Natural killer cell (primary cell): ENCODE measurements at regions not wholly inside any gene's neighbourhood (a gene's known extent, or its start where the extent isn't known, plus 50 kb on each side); places are given as distances from the start of the nearest gene placed in this dataset.
"Not testable (repeated sequence)": the region's sequence is repeated elsewhere in the genome, so short reads cannot be mapped to it uniquely, and the experiment has no call there.

ENCODE experiments used
- ATAC-seq, 3 donors: fragments of 150-1000 bp in 2 of 3; fragments of 200-7000 bp in 1 of 3; cut with Tn5 transposase; 1 replicate in 1 of 3; 2 replicates in 2 of 3; pipeline ENCODE4 v1.10.0; 2021; ENCODE audit warnings: mild to moderate bottlenecking in 2 of 3, moderate library complexity in 2 of 3
- DNase-seq, 2 donors: peaks; one replicate each; pipeline versions ENCODE4 v3.0.0 to v3.0.0-alpha.2; 2013 to 2021; ENCODE audit warnings: mixed read lengths in 1 of 2
- H3K27ac ChIP-seq: one replicate; pipeline ENCODE4 v1.5.1; 2013; ENCODE audit warnings: mild to moderate bottlenecking, low read length
- H3K27me3 ChIP-seq: one replicate; pipeline ENCODE4 v1.6.1; 2013; ENCODE audit warnings: low read length; ENCODE audit not compliant: control insufficient read depth, insufficient read depth
- H3K36me3 ChIP-seq: one replicate; pipeline ENCODE4 v1.6.1; 2013; ENCODE audit warnings: low read length; ENCODE audit not compliant: control insufficient read depth, insufficient read depth
- H3K4me1 ChIP-seq: one replicate; pipeline ENCODE4 v1.6.1; 2013; ENCODE audit warnings: low read length; ENCODE audit not compliant: control insufficient read depth, insufficient read depth
- H3K4me3 ChIP-seq: one replicate; pipeline ENCODE4 v1.5.1; 2013; ENCODE audit warnings: low read length
- H3K9me3 ChIP-seq: one replicate; pipeline ENCODE4 v1.6.1; 2013; ENCODE audit warnings: low read length; ENCODE audit not compliant: control insufficient read depth, insufficient read depth
- H3K27ac Mint-ChIP-seq, 2 donors: one replicate each; pipeline ENCODE4 v1.8.0; 2022; ENCODE audit warnings: mild to moderate bottlenecking in 2 of 2, mixed read lengths in 2 of 2, moderate library complexity in 1 of 2
- H3K27me3 Mint-ChIP-seq, 2 donors: one replicate each; pipeline ENCODE4 v1.8.0; 2022; ENCODE audit warnings: low read depth in 2 of 2, mixed read lengths in 2 of 2
- H3K36me3 Mint-ChIP-seq: one replicate; pipeline ENCODE4 v1.8.0; 2022; ENCODE audit warnings: mixed read lengths
- H3K4me1 Mint-ChIP-seq, 2 donors: one replicate each; pipeline ENCODE4 v1.8.0; 2022; ENCODE audit warnings: mixed read lengths in 2 of 2
- H3K4me3 Mint-ChIP-seq: one replicate; pipeline ENCODE4 v1.8.0; 2022; ENCODE audit warnings: mild to moderate bottlenecking, moderate library complexity, mixed read lengths
- H3K9me3 Mint-ChIP-seq, 2 donors: one replicate each; pipeline ENCODE4 v1.8.0; 2022; ENCODE audit warnings: mixed read lengths in 2 of 2
- WGBS: methylation state at CpG from one replicate; pipeline ENCODE4 v1.1.7; 2013; ENCODE audit warnings: missing lambda C conversion rate; ENCODE audit not compliant: insufficient coverage; 5-methylcytosine and 5-hydroxymethylcytosine counted together
- intact Hi-C: fragments of 100-400 bp; cut with micrococcal nuclease; formaldehyde crosslinking; loops from one replicate; pipeline ENCODE4 v1.14.2; 2022
- TF ChIP-seq, protein P1 (sequence below): fragments of 200-600 bp; IDR thresholded peaks from one replicate; pipeline ENCODE4 v1.8.0; 2022; ENCODE audit warnings: antibody characterized with exemption

DNA sequence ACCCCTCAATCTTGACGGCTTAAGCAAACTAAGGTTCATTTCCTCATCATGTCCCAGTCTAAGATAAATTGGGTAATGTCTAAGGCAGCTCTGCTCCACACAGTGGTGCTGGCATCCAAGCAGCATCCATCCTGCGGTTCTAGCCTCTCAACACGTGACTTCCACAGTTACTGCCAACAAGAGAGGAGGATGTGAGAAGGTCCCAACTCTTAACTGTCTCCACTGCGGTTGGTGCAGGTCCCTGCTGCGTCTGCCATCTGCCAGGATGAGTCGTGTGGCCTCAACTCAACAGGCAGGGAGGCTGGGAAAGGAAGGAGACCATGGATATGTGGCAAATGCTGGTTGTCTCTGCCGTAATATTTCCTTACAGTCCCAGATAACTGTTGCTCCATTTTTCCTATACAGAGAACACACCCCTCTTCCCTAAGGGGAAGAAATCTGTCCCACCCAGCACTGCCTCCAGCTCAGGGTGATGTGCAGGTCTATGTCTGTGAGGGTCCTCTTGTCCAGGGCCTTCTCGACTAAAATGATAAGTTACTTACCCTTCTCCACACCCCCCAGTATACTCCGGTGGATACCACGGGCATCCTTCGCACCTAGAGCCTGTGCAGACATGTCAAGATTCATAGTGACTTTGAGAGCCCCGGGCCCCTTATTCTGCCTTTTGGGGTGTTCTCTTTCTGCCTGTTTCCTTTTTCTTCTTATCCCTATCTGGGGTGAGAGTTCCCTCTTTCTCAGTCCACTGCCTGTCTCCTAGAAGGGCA, 64.7 kb downstream of the KCNJ18 start:
- Mint-ChIP-seq H3K36me3 (no peaks in the 10 kb centered on the region), H3K9me3 (peaks cover 2 to 3% of the 10 kb centered on the region in 2 donors), H3K27ac (no peak overlapping the region), H3K4me3 (no peak overlapping the region), H3K4me1 (no peaks in the 10 kb centered on the region), H3K27me3 (no peaks in the 10 kb centered on the region)
- DNase-seq = no peak
- ATAC-seq = peak in 1 of 3 donors; percentile 18
- Histone ChIP-seq H3K36me3 (no peaks in the 10 kb centered on the region), H3K27ac (no peak overlapping the region), H3K9me3 (peaks cover 3% of the 10 kb centered on the region), H3K4me3 (no peak overlapping the region), H3K27me3 (no peaks in the 10 kb centered on the region), H3K4me1 (no peaks in the 10 kb centered on the region)
- intact Hi-C loops = no loop called here
- 85% methylated on average over 11 of the region's 12 CpGs for WGBS
- TF ChIP-seq, protein P1, sequence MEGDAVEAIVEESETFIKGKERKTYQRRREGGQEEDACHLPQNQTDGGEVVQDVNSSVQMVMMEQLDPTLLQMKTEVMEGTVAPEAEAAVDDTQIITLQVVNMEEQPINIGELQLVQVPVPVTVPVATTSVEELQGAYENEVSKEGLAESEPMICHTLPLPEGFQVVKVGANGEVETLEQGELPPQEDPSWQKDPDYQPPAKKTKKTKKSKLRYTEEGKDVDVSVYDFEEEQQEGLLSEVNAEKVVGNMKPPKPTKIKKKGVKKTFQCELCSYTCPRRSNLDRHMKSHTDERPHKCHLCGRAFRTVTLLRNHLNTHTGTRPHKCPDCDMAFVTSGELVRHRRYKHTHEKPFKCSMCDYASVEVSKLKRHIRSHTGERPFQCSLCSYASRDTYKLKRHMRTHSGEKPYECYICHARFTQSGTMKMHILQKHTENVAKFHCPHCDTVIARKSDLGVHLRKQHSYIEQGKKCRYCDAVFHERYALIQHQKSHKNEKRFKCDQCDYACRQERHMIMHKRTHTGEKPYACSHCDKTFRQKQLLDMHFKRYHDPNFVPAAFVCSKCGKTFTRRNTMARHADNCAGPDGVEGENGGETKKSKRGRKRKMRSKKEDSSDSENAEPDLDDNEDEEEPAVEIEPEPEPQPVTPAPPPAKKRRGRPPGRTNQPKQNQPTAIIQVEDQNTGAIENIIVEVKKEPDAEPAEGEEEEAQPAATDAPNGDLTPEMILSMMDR = no peak

DNA sequence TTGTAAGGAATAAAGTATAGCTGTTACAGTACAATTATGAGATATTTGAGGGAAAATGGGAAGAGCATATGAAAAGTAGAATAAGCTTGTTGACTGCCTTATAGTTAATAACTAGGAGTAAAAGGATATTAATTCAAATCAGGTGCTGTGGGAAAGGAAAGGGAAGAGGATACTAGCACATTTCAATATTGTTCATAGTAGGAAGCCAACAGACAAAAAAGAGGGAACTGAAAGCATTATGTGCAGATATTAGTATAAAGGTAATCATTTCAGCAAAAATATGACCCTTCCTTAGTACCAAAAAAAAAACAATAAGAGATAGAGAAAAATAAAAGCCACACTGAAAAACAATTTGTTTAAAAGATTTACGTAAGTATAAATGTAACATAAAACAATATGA, 67.3 kb downstream of the KCNJ18 start:
- H3K27me3 ChIP-seq, H3K4me1 Mint-ChIP-seq, H3K9me3 ChIP-seq, H3K27ac ChIP-seq, intact Hi-C loops, H3K27ac Mint-ChIP-seq, H3K4me3 ChIP-seq, H3K4me3 Mint-ChIP-seq, H3K9me3 Mint-ChIP-seq, H3K36me3 ChIP-seq, ATAC-seq, H3K36me3 Mint-ChIP-seq, H3K4me1 ChIP-seq, H3K27me3 Mint-ChIP-seq, DNase-seq: not testable (repeated sequence)
- no CpG with 5 or more reads among the region's 1 CpG for WGBS

DNA sequence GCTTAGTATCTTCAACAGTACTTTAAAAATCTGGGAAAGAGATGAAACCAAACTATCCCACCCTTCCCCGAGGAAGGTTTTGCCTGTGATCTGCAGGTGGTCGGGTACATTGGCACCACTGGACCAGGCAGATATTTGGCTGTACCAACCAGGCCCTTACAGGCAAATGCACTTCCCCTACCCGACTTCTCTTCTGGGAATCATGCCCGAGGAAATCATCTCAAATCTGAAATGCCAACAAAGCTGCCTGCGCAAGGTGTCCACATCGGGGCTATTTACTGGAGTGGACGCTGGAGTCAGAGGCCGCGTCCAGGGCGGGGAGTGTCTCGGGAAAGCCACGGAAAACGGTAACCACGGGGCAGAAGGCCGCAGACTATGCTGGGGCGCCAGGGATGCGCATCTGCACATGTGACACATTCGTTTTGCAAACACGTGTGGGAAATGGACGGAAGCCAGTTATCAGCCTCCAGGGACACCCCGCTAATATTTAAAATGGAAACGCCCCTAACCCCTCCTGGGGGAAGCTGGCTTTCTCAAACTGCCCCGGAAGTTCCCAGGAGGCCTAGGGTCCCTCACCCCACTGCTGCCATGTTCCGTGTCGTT, 71.5 kb downstream of the KCNJ18 start:
- 81% methylated on average over 25 of the region's 25 CpGs for WGBS
- H3K9me3 Mint-ChIP-seq, H3K4me1 Mint-ChIP-seq, H3K36me3 ChIP-seq, H3K36me3 Mint-ChIP-seq, H3K4me1 ChIP-seq, ATAC-seq, intact Hi-C loops, H3K4me3 ChIP-seq, DNase-seq, H3K27me3 ChIP-seq, H3K4me3 Mint-ChIP-seq, H3K27ac ChIP-seq, H3K27me3 Mint-ChIP-seq, H3K27ac Mint-ChIP-seq, H3K9me3 ChIP-seq: not testable (repeated sequence)

DNA sequence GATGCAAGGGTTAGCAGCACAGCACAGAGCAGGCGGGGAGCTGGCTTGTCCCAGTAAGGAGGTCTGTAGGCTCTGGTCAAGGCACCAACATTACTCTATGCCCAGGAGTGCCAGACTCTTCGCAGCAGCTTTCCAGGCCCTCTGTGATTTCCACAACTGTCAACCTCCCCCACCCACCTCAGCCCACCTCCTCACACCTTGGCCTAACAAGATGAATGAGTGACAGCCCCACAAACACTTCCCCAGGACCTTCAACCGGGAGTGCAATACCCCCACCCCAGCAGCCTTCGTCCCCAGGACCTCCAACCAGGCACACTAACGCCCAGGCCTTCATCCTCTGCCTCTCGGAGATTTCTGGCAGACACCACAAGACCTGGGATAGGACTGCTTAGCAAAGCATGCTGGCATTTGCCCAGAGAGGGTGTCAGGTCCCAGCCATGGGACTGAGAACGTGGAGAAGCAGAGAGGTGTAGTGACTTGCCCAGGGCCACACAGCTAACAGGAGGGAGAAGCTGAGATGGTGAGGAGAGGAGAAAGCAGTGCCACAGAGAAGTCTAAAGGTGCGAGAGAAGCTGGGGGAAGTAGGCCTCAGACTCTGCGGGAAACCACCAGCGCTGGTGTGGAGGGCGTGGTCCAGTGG, 73.4 kb downstream of the KCNJ18 start:
- H3K27ac Mint-ChIP-seq = not testable (repeated sequence)

DNA sequence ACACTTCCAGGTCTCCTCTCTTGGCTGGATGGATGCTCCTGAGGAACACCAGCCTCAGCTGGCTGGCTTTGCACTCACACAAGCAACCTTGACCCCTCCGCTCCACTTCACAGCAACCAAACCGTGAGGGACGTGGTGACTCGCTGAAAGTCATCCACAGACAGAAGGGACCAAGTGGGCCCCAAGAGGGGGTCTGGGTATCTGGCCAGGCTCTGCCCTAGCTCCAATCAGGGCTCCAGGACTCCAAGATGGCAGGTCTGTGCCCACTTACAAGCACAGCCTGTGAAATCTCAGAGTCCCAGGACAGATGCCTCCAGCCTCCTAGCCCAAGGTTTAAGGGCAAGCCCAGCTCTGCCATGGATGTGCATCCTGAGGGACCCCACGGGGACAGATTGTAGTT, 74.2 kb downstream of the KCNJ18 start:
- H3K27me3 ChIP-seq, ATAC-seq, H3K36me3 Mint-ChIP-seq, intact Hi-C loops, H3K27ac ChIP-seq, H3K4me1 ChIP-seq, H3K4me3 ChIP-seq, H3K27ac Mint-ChIP-seq, H3K4me1 Mint-ChIP-seq, H3K9me3 ChIP-seq, H3K36me3 ChIP-seq, H3K4me3 Mint-ChIP-seq, DNase-seq, H3K27me3 Mint-ChIP-seq, H3K9me3 Mint-ChIP-seq: not testable (repeated sequence)
- 73% methylated on average over 5 of the region's 5 CpGs for WGBS

More for the DNA sequence above, 73.4 kb downstream of the KCNJ18 start:
- H3K4me1 Mint-ChIP-seq, H3K27ac ChIP-seq, H3K27me3 ChIP-seq, H3K9me3 ChIP-seq, H3K9me3 Mint-ChIP-seq, H3K4me3 Mint-ChIP-seq, intact Hi-C loops, H3K27me3 Mint-ChIP-seq, H3K4me3 ChIP-seq, H3K36me3 ChIP-seq, DNase-seq, H3K36me3 Mint-ChIP-seq, ATAC-seq, H3K4me1 ChIP-seq: not testable (repeated sequence)
- 72% methylated on average over 8 of the region's 11 CpGs for WGBS

DNA sequence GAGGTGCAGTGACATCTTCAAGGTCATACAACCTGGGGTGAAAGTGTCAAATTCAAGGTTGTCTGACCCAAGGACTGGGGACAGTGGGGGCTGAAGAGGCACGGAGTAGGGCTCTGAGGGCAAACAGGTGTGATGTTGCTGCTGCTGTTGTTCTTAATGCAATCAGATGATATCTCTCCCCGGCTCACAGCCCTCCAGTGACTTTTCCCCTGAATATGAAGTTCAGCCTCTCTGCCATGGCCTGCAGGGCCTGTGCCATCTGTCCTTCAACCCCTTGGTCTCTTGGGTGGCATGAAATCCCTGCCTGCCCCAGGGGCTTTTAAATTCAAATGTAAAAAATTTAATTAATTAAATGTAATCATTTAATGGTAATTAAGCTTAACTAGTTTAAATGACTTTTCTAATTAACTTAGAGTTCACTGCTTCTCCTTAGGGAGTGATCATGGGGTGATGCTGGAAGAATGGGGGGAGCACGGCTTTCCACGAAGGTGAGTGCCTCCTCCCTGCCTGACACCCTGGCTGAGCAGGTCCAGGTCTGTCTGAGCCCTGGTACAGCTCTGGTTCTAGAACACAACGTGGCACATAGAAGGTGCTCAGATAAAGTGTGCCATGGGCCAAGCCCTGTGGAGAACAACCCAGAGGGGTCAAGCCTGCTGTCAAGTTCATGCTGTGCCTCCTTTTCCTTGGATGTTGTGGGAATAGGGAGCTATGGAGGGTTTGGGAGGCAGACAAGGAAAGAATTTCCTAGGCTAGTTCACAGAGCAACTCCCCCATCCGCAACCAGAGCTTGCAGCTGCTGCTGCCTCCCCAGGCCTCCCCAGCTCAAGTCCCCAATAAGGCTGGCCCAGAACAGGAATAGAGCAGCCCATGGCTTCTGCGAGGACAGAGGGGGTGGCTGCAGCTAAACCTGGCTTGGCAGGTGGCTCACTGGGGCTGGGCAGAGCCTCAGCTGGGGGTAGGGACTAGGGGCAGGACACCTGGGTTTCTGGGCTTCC, 75.1 kb downstream of the KCNJ18 start:
- H3K36me3 Mint-ChIP-seq, H3K4me3 Mint-ChIP-seq, H3K9me3 ChIP-seq, H3K4me1 Mint-ChIP-seq, H3K27ac ChIP-seq, H3K4me1 ChIP-seq, ATAC-seq, H3K27ac Mint-ChIP-seq, DNase-seq, H3K27me3 ChIP-seq, H3K4me3 ChIP-seq, intact Hi-C loops, H3K36me3 ChIP-seq, H3K27me3 Mint-ChIP-seq, H3K9me3 Mint-ChIP-seq: not testable (repeated sequence)
- WGBS = 72% methylated on average over 6 of the region's 7 CpGs
